ENCODE measurements at regions not wholly inside any gene's neighbourhood (a gene's known extent, or its start where the extent isn't known, plus 50 kb on each side); places are given as distances from the start of the nearest gene placed in this dataset.

DNA sequence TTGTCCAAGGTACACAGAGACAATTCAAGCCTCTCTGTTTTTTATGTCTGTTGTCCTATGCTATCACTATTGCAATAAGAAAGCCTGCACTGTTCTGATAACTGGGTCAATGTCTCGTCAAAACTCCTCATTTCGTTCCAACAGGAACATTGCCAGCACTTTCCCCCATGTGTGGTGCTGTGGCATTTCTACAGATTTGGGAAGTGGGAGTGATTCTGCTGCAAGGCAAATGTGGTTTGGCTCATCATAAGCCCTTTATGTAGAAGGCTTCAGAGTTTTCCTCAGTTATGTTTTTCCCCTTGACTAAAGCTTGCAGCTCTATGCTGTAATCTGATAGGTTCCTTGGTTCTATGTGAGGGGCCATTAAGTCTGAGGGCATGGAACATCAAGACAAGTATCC is 324.1 kb upstream of the TCF4 start:
- H2AFZ ChIP-seq (ENCODE audit: low read length), result no peak overlapping the region
- no peak overlapping the region for H3T11ph ChIP-seq (ENCODE audit: low read length)
- no peak overlapping the region for H2BK5ac ChIP-seq (ENCODE audit: insufficient read length, low read length)
- no peak overlapping the region for H3K4me2 ChIP-seq (ENCODE audit: insufficient read depth, insufficient read length, low read length)
- H3K23ac ChIP-seq (ENCODE audit: insufficient read length, low read depth, low read length), result no peak overlapping the region
- no peak overlapping the region for H3K9ac ChIP-seq (ENCODE audit: extremely low read depth, insufficient read length, low read length)
- peaks cover 2% of the 10 kb centered on the region for H4K20me1 ChIP-seq (ENCODE audit: control insufficient read depth, insufficient read depth, insufficient read length)
- H3K56ac ChIP-seq (ENCODE audit: insufficient read length, low read depth, low read length), result no peak overlapping the region
- Mint-ChIP-seq H3K4me3 (no peak overlapping the region), H3K36me3 (ENCODE audit: insufficient read depth in 1 of 3, low read depth in 3 of 3) (peaks cover 6 to 15% (median 15%) of the 10 kb centered on the region in 3 experiments), H3K27ac (no peak overlapping the region), H3K9me3 (peaks cover 6 to 7% of the 10 kb centered on the region in 2 experiments), H3K4me1 (peaks cover 11 to 15% of the 10 kb centered on the region in 2 experiments), H3K27me3 (ENCODE audit: low read depth) (no peaks in the 10 kb centered on the region)
- DNase-seq, result no peak
- no peak overlapping the region for H2BK20ac ChIP-seq (ENCODE audit: low read depth, low read length, poor library complexity, severe bottlenecking)
- H3K27ac ChIP-seq (ENCODE audit: insufficient read length, low read depth, low read length), result no peak overlapping the region
- H3K23me2 ChIP-seq (ENCODE audit: insufficient read length, low read depth, low read length, poor library complexity, severe bottlenecking), result no peaks in the 10 kb centered on the region
- no peaks in the 10 kb centered on the region for H3K79me1 ChIP-seq (ENCODE audit: insufficient read depth, low read depth, low read length, poor library complexity, severe bottlenecking)
- H4K8ac ChIP-seq (replicated peaks; ENCODE audit: insufficient read length, low read depth, low read length), result no peak overlapping the region
- peaks cover 3% of the 10 kb centered on the region; the same call in 1 of the 2 replicates for H3K4me1 ChIP-seq (ENCODE audit: insufficient read depth, low read length)
- no peak overlapping the region for H2BK15ac ChIP-seq (ENCODE audit: low read depth, low read length)
- no CpG with 5 or more reads among the region's 2 CpGs for WGBS (ENCODE audit: extremely low coverage, insufficient read length, low lambda C conversion rate)
- TF ChIP-seq CTCF (conservative IDR thresholded peaks at IDR 0.05), result no peak
- H3K18ac ChIP-seq (ENCODE audit: insufficient read length, low read depth, low read length), result no peak overlapping the region
- H4K91ac ChIP-seq (ENCODE audit: insufficient read length, low read depth, low read length), result no peak overlapping the region
- H3K14ac ChIP-seq (ENCODE audit: insufficient read depth, low read length), result no peak overlapping the region
- H2AK5ac ChIP-seq (ENCODE audit: insufficient read length, low read length), result no peak overlapping the region
- no peaks in the 10 kb centered on the region for H3K79me2 ChIP-seq (ENCODE audit: insufficient read depth, low read length)
- no peak overlapping the region for H4K5ac ChIP-seq (ENCODE audit: insufficient read length, low read depth, low read length)
- H2BK12ac ChIP-seq (ENCODE audit: insufficient read length, low read depth, low read length), result no peak overlapping the region
- no peaks in the 10 kb centered on the region for H3K9me3 ChIP-seq (ENCODE audit: control insufficient read depth, low read depth, low read length)
- no peak overlapping the region for H3K4ac ChIP-seq (ENCODE audit: low read depth, low read length)
- H3K27me3 ChIP-seq (ENCODE audit: insufficient read depth, low read length), result no peaks in the 10 kb centered on the region
- no peak overlapping the region for H2BK120ac ChIP-seq (ENCODE audit: low read depth, low read length, poor library complexity, severe bottlenecking)
